Panc1 (cell line): ENCODE measurements at regions not wholly inside any gene's neighbourhood (a gene's known extent, or its start where the extent isn't known, plus 50 kb on each side); places are given as distances from the start of the nearest gene placed in this dataset.

ENCODE experiments used
- ATAC-seq: fragments of 200-7000 bp; cut with Tn5 transposase; 2 replicates; pipeline ENCODE4 v1.9.1; 2020; ENCODE audit warnings: mild to moderate bottlenecking, moderate library complexity
- BruUV-seq: library from RNA; stranded (reverse); fragments of 400-500 nt; replicated peaks from 2 replicates; lab custom pipeline; 2021; lab: Mats Ljungman, UMichigan
- CTCF ChIA-PET: fragments of 300-600 bp; sonication (Branson Sonifier 250); formaldehyde crosslinking; loops from one replicate; lab custom pipeline; 2022; ENCODE audit warnings: antibody characterized with exemption; lab: Charles Lee
- POLR2A ChIA-PET: fragments of 300-600 bp; sonication (Branson Sonifier 250); formaldehyde crosslinking; loops from one replicate; lab custom pipeline; 2022; ENCODE audit warnings: antibody characterized with exemption; lab: Charles Lee
- DNase-seq: peaks from one replicate; pipeline ENCODE4 v3.0.0-alpha.2; 2010; ENCODE audit warnings: low read depth, low spot score
- H3K27ac ChIP-seq: 2 replicates; pipeline ENCODE4 v1.5.1; 2011; ENCODE audit warnings: mild to moderate bottlenecking, low read length, inconsistent platforms
- H3K27me3 ChIP-seq: fragments of 200-500 bp; sonication (Bioruptor generic); 2 replicates; pipeline ENCODE4 v1.6.0; 2014; ENCODE audit warnings: low read length, inconsistent platforms; ENCODE audit not compliant: control insufficient read depth, insufficient read depth
- H3K36me3 ChIP-seq: fragments of 200-500 bp; sonication (Bioruptor generic); 2 replicates; pipeline ENCODE4 v1.5.1; 2014; ENCODE audit warnings: inconsistent platforms, mild to moderate bottlenecking, low read length, moderate library complexity; ENCODE audit not compliant: control insufficient read depth, insufficient read depth
- H3K4me1 ChIP-seq: 2 replicates; pipeline ENCODE4 v1.5.1; 2011; ENCODE audit warnings: inconsistent platforms, mild to moderate bottlenecking, low read length, moderate library complexity; ENCODE audit not compliant: control insufficient read depth, insufficient read depth
- H3K4me3 ChIP-seq, 2 experiments: 2 replicates each; pipeline ENCODE4 v1.5.1; 2011 to 2012; ENCODE audit warnings: low read depth in 2 of 2, low read length in 2 of 2, mild to moderate bottlenecking in 2 of 2, inconsistent platforms in 1 of 2, moderate library complexity in 1 of 2
- H3K9me3 ChIP-seq: fragments of 200-500 bp; sonication (Bioruptor generic); 2 replicates; pipeline ENCODE4 v1.5.1; 2014; ENCODE audit warnings: low read depth, mild to moderate bottlenecking, inconsistent platforms, low read length, moderate library complexity; ENCODE audit not compliant: control insufficient read depth, insufficient read depth
- CTCF ChIP-seq: fragments of 450-650 bp; IDR thresholded peaks from 2 replicates; pipeline ENCODE4 v1.5.1; 2017; ENCODE audit warnings: mild to moderate bottlenecking
- POLR2AphosphoS5 ChIP-seq: IDR thresholded peaks from 2 replicates; pipeline ENCODE4 v1.6.1; 2012; ENCODE audit warnings: mild to moderate bottlenecking, low read depth, low read length, moderate library complexity
- REST ChIP-seq, 2 experiments: IDR thresholded peaks; 2 replicates each; pipeline ENCODE4 v1.6.1; 2011 to 2012; ENCODE audit warnings: low read depth in 2 of 2, control low read depth in 1 of 2, low read length in 1 of 2, mild to moderate bottlenecking in 1 of 2, moderate library complexity in 1 of 2; ENCODE audit not compliant: insufficient read depth in 1 of 2
- SIN3A ChIP-seq: IDR thresholded peaks from 2 replicates; pipeline ENCODE4 v1.6.1; 2012; ENCODE audit warnings: low read depth, mild to moderate bottlenecking, low read length, moderate library complexity, borderline replicate concordance; ENCODE audit not compliant: insufficient read depth
- TCF7L2 ChIP-seq: IDR thresholded peaks from 2 replicates; pipeline ENCODE4 v1.6.1; 2011; ENCODE audit warnings: mild to moderate bottlenecking, low read depth, low read length, inconsistent platforms
- in situ Hi-C: cut with HindIII; loops from 2 replicates; pipeline ENCODE4 v1.10.0; 2016; ENCODE audit warnings: low sequenced_read_pairs, low pct_unique_long_range_greater_than_20kb
- intact Hi-C: fragments of 100-400 bp; cut with micrococcal nuclease; formaldehyde crosslinking; loops from one replicate; pipeline ENCODE4 v1.10.0; 2022; ENCODE audit not compliant: unreplicated experiment

- no peak overlapping the region for H3K4me3 ChIP-seq
- no peaks in the 10 kb centered on the region for H3K27me3 ChIP-seq
- intact Hi-C loops: no loop called here
- H3K9me3 ChIP-seq: no peaks in the 10 kb centered on the region
- CTCF ChIA-PET: no interaction called here
- POLR2A ChIA-PET: no interaction called here
- H3K4me1 ChIP-seq: no peaks in the 10 kb centered on the region
- TF ChIP-seq TCF7L2 (no peak), REST (IDR thresholded peaks at IDR 0.05; ENCODE audit: insufficient read depth in 1 of 2, low read depth in 2 of 2, low read length in 1 of 2) (no peak), CTCF (no peak), POLR2AphosphoS5 (no peak), SIN3A (no peak)
- no peaks in the 10 kb centered on the region for H3K36me3 ChIP-seq
- no peak for DNase-seq
- no TSS peak for BruUV-seq
- in situ Hi-C loops: no loop called here
- H3K27ac ChIP-seq: no peak overlapping the region
- ATAC-seq: no peak
Observed at GRCh38 chr6:48512390-48512789, 401.4 kb upstream of the PTCHD4 start.

GRCh38 chr6:48511378-48511777, 400.4 kb upstream of the PTCHD4 start:
- no TSS peak for BruUV-seq
- ATAC-seq (no peak), DNase-seq (no peak)
- Histone ChIP-seq H3K36me3 (no peaks in the 10 kb centered on the region), H3K27ac (no peak overlapping the region), H3K9me3 (no peaks in the 10 kb centered on the region), H3K4me1 (no peaks in the 10 kb centered on the region), H3K4me3 (no peak overlapping the region), H3K27me3 (no peaks in the 10 kb centered on the region)
- ChIA-PET POLR2A (no interaction called here), CTCF (interaction anchor here (0.7 kb wide), 1 partner anchor 253 kb away, joined by 3 read pairs; no protein-coding TSS in a partner anchor)
- in situ Hi-C loops: no loop called here
- intact Hi-C loops: no loop called here
- TF ChIP-seq POLR2AphosphoS5 (no peak), CTCF (no peak), SIN3A (no peak), REST (IDR thresholded peaks at IDR 0.05; ENCODE audit: insufficient read depth in 1 of 2, low read depth in 2 of 2, low read length in 1 of 2) (no peak), TCF7L2 (no peak)
